ENCODE measurements at regions not wholly inside any gene's neighbourhood (a gene's known extent, or its start where the extent isn't known, plus 50 kb on each side); places are given as distances from the start of the nearest gene placed in this dataset.
"Not testable (repeated sequence)": the region's sequence is repeated elsewhere in the genome, so short reads cannot be mapped to it uniquely, and the experiment has no call there.

DNA sequence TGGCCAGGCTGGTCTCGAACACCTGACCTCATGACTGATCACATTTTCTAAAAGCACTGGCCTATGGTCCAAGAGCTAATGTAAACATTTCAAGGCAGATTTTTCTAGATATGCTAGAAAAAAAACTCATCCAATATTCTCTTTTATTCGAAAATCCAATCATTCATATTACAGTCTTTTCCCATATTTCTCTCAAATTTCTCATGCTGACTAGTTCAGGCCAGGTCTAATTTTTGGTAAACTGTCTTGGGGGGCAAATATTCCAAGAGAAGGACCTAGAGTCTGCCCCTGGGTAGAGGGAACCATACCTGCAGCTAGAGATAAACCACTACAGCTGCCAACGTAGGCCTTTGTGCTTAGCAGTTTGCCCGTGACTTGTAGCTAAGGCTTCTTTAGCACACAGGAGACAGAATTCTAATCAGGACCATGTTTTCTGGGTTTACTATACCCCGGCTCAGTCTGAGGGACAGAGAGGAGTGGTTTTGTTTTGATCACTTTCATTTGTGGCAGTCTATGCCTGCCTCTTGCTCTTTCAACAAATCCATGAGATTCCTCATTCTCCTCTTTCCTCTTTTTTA, 71.8 kb upstream of the CITED2 start:
- no peak for DNase-seq (ENCODE audit: low read depth in 3 of 3, low spot score in 1 of 3)

DNA sequence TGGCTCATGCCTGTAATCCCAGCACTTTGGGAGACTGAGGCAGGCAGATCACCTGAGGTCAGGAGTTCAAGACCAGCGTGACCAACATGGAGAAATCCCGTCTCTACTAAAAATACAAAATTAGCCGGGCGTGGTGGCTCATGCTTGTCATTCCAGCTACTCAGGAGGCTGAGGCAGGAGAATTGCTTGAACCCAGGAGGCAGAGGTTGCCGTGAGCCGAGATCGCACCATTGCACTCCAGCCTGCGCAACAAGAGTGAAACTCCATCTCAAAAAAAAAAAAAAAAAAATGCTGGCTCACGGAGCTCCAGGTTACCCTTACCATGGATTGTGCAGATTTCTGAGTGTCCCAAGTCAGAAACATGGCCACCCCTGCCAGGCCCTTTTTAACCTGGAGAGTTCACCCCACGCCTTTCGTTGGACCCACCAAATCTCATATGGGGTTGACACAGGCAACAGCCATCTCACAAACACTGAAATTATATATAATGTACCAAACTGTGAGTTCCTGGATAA, 69.9 kb upstream of the CITED2 start:
- DNase-seq (ENCODE audit: low read depth in 3 of 3, low spot score in 1 of 3): not testable (repeated sequence)

DNA sequence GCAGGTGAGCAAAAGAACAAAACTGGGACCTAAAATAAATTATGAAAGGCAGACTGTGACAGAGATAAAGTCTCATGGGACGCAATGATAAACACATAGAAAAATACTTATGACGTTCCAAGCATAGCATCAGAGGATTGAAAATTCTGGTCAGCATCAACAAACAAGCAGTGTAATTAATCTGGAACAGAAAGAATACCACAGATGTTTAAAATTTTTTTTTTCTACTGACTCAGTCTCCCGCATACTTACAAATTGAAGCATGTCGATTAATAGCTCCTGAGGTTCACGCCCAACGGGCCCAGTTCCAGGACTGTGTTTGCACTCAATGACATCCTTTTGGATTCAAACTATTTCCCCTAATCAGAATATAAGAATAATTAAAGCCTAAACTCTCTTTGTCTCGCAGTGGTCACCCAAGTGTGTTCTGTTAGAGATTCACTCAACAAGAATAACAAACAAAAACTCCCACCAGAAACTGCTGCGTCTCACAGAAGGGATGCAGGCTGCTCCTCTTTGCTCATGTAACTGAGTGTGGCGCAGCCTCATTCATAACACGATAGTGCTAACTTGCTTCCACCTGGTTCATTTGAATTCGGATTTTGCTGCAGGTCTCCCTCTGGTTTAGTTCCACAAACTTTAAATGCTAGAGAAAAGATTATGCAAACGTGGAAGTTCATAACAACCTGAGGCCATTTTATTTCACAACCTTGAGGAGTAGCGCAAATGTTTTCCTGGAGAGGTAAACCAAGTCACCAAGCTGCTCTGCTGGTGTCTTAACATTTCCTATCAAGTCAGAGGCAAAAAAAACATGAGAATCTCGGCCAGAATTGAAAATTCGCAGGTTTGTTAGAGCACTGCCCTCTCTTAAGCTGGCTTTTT, 69.0 kb upstream of the CITED2 start:
- no peak for DNase-seq (ENCODE audit: low read depth in 3 of 3, low spot score in 1 of 3)

DNA sequence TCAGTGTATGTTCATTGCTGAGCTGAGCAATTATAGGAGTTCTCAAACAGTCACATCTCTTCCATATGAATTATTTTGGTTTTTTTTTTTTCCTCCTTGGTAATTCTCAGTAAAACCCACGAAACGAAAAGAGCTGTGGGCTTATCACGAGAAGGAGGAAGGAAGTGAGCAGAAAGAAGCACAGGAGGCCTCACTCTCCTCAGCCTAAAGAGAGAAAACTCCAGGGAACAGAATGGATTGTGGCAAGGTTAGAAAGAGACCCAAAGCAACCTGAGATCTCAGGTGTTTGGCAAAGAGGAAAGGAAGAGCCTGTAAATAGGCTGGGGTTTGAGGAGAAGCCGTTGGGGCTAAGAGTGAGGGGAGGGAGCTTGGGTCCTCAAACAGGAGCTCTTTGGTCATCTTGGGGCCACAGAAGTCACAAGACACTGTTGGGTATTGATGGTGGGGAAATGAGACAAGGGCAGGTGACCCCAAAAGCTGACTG, 67.8 kb upstream of the CITED2 start:
- DNase-seq (ENCODE audit: low read depth in 3 of 3, low spot score in 1 of 3): no peak

DNA sequence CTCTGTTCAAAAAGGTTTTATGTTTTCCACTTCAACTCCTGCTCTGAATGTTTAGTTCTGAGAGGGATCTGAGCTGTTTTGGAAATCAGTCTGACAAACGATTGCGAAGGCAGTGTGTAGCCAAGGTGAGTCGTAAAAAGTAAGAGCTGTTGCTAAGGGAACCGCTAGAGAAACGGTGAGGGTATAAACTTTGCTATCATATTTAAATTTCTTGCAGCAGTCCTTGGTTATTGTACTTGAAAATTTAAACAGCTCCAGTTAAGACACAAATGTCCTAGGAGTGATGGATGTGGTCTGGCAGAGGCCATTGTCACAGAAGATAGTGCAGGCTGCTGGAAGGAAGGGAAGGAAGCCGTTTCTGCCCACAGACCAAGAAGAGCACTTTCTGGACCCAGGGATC, 64.9 kb upstream of the CITED2 start:
- no peak for DNase-seq (ENCODE audit: low read depth in 3 of 3, low spot score in 1 of 3)

DNA sequence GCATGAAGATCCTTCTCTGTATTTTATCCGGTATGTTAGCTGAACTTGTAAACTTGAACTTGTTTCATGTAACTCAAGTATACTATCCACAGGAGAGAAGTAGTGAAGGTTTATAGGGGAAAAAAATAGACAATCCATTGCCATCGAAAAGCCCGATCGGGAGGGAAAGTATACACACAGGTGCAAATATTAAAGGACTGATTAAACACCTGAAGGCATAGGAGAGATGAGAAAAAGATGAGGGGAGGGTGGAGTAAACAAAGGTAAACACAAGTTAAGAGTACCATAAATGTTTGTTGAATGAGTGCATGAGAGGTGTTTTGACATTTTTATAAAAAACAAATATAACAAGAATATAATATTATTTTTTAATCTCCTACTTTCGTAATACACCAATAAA, 64.3 kb upstream of the CITED2 start:
- DNase-seq (ENCODE audit: low read depth in 3 of 3, low spot score in 1 of 3): no peak

DNA sequence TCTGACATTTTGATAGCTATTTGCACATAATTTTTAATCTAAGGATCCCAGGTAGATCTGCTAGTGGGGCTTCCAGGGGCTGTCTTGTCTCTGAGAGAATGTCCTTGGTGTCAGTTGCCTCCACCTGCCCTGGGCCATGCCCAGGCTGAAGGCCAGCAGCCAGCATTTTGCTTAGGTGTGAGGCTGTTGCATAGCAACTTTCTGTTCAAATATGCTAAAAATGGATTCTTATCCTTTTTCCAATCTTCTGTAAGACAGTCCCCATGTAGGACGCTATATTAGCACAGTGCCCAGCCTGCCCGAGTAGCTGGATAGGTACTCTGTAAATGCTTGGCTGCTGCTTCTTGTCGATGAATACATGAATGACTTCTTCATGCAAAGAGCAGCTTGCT, 62.5 kb upstream of the CITED2 start:
- no peak for DNase-seq (ENCODE audit: low read depth in 3 of 3, low spot score in 1 of 3)

DNA sequence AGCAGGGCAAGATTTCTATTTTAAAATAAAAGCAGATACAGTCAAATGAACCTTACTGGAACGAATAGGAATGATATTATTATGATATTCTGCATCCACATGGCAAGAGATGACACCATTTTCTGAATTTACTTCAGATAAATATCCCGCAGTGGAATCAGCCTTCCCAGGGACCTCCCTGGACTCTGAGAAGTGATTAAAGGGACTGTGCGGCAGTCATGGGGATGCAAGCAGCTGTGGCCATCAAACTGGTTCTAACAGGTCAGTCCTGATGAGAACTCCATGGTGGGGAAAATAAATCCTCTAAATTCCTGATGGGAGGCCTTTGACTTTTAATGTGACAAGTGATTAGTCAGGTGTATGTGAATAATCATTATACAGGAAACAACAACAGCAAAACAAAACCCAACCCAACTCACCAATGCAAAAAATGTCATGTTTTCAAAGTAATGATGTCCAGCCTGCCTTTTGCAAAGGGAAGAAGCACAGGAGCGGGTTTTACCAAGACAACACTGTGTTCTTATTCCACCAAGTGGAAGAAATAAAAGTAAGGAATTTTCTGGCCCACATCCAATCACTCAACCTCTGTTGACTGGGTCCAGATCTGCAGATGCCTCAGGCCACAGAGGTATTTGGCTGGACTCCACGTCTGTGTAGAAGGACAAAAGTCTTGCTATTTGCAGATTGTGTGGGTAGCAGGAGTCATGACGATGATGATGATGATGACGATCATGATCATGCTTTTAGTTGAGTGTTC, 61.9 kb upstream of the CITED2 start:
- no peak for DNase-seq (ENCODE audit: low read depth in 3 of 3, low spot score in 1 of 3)

DNA sequence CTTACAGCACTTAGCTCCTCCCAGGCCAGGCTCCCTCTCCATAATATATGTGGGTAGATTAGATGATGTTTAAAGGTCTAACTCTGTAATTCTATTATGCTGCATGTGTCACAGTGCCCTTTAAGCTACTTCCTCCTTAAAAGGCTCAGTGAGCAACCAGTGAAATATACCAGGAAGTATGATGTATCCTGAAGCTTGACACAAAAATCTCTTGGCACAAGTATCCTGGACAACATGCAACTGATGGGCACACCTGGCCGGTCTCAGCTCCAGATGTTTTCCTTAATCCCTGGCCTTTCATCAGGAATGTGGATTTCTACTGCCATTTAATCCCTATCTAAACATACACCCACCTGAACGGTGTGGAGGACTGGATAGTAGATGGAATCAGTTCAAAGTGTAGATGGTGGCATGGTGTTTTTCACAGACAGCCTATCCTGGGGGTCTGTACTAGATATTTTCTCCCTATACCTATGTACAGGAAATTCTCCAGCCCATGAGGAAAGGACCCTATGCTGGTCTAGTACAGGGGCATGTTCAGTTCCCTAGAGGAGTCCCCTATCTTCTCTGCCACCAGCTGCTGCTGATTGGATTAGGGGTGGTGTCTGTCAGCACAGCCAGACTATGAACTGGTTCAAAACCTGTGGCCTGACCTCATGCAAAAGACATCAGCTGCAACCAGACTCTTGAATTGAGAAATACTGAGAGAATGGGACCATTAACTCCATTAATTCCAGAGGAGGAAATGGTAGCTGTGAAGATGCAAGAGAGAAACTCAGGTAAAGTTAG, 59.4 kb upstream of the CITED2 start:
- DNase-seq (ENCODE audit: low read depth in 3 of 3, low spot score in 1 of 3): no peak

DNA sequence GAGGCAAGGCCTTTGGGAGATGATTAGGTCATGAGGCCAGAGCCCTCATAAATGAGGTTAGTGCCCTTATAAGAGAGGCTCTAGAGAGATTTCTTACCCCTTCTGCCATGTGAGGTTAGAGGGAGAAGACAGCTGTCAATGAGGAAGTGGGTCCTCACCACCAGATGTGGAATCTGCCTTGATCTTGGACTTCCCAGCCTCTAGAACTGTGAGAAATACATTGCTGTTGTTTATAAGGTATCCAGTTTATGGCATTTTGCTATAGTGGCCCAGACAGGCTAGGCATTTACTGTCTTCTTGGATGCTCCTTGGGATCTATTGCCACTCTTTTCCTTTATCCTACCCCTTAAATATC, 57.1 kb upstream of the CITED2 start:
- DNase-seq (ENCODE audit: low read depth in 3 of 3, low spot score in 1 of 3): no peak

DNA sequence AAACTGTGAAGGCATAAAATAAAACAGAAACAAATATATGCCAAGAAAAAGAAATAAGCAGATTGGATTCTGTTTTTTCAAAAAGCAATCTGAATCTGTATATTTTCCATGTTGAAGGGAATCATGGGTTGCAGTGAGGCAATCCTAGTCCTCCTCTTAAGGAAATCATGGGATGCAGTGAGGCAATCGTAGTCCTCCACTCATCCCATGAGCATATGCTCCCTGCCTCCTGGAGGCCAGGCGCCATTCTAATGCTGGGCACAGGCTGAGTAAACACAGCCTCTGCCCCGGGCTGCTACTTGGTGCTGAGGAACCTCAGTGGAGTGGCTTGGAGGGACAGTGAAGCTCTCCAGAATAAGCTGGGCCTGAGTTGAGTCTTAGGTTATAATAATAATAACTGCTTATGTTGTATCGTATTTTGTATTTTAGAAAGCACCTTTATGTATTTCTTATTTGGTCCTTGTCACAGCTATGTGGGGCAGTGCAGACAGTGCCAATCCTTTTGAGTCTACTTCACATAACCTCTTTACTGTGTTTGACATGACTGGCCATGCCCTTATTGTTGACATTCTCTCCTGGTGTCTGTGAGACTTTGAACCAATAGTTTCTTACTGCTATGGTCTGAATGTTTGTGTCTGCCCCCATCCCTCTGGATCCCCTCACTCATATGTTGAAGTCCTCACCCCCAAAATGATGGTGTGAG, 56.6 kb upstream of the CITED2 start:
- no peak for DNase-seq (ENCODE audit: low read depth in 3 of 3, low spot score in 1 of 3)

DNA sequence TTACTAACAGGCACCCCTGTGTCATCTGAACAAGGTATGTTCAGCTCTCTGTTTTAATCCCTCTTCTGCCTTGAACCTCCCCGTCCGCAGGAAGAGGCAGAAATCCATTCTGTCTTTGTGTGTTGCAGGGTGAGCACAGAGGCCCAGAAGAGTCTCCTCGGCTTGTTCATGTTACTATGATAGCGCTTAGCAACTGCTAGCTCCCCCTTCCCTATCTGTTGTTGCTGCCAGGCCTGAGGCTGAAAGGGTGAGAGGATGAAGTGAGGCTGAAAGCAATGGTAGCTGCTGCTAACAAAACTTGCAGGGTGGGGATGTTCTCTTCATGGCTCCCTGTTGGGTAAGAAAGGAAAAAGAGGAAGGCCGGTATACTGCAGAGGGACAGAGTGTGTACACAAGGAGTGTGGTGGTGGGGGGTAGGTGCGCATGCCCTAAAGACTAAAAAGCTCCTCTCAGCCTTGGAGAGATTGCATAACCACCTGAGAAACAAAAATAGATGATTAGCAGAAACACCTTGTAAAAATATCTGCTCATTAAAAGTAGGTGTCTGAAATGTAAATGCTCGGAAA, 55.2 kb upstream of the CITED2 start:
- no peak for DNase-seq (ENCODE audit: low read depth in 3 of 3, low spot score in 1 of 3)

DNA sequence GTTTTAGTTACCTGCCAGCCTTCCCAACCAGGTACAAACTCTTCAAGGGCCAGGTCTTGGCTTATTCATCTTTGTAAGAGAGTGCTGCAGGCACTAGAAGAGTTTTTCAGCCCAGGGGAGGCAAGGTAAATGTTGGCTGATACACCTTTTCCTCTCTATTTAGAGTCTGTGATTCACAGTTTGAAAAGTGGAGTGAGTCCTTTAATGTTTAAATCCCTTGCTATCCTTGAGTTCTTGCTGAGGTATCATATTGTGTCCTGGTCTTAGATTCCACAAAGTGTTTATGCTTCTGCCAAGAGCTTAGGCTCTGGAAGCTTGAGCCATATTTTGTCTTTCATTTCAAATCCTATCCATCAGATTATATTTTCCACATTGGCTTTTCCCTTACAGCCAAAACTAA, 52.8 kb upstream of the CITED2 start:
- DNase-seq (ENCODE audit: low read depth in 3 of 3, low spot score in 1 of 3): no peak

DNA sequence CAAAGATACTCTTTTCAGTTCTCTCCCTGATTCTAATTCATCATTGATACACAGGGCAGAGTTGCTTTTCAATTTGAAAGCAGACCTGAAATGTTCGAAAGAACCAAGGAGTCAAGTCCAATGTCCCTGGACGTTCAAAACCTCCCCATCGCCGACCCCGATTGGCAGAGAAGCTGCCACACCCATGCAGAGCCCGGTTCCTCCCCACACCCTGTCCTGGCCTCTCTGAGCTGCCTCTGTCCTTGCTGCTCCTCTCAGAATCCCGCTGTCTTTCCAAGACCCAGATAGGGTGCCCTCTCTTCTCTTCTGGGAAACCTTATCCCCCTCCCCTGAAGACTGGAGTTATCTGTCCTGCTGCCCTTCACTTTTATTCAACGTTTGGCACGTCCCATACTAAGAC, 52.3 kb upstream of the CITED2 start:
- no peak for DNase-seq (ENCODE audit: low read depth in 3 of 3, low spot score in 1 of 3)

DNA sequence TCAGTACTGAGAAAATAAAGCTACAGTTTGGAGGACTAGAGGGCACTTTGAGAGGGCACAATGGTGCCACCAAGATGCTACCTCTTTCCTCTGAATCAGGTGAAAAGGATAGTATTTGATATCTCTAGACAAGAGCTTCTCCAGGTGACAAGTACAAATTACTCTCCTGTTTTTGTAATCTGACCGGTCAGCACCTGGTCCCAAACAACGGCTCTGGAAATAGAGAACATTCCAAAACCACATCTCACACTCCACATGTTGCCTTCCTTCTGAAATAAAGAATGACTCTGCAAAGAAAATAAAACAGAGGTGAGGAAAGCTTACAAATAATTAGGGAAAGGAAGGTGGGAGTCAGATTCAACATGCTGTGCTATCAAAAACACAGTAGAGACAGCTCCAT, 51.3 kb upstream of the CITED2 start:
- DNase-seq (ENCODE audit: low read depth in 3 of 3, low spot score in 1 of 3): no peak

DNA sequence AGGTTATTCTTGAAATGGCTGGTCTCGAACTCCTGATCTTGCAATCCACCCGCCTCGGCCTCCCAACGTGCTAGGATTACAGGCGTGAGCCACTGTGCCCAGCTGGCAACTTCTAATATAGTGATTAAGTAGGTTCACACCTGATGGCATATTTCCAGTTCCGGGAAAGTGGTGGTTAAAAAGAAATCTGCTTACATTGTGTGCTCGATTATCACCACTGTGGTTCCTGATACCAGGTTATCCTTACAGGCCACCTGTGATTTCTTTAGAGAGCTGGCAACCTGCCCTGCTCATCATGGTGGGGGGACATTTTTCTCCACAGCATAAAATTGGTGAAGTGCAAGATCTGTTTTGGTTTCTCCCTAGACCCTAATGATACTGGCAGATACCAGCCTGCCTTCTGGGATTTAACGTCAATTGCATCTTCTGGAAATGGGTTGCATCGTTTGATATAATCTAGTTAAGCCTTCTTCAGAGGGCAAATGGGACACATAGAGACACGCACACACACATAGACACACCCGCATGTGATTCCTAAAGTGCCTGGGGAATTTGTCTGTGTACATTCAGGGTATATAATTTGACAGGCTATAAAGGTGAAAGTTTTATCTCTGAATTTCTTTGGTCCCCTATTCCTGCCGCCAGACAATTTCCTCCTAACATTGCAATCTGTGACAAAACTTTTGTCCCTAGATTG, 49.7 kb upstream of the CITED2 start:
- DNase-seq (ENCODE audit: low read depth in 3 of 3, low spot score in 1 of 3): no peak
